ENCODE measurements at regions not wholly inside any gene's neighbourhood (a gene's known extent, or its start where the extent isn't known, plus 50 kb on each side); places are given as distances from the start of the nearest gene placed in this dataset.

DNA sequence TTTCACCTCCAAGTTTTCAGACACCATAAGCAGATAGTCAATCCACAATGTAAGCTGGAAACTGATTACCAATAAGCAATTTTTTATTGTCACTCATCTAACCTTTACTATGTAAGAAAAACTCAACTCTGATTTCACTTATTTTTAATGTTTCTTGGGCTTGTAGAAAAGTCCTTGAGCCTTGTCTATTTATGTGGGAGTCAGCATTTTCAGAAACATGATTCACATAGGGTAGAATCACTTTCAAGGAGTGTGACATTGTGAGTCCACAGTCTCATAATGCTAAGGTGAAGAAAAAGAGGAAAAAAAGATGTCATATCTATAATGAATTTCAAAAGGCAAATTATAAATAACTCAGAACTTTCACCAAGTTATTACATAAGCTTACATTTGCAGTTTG, 2167.9 kb upstream of the C9orf72 start:
- intact Hi-C loops (cut with micrococcal nuclease): no loop called here

DNA sequence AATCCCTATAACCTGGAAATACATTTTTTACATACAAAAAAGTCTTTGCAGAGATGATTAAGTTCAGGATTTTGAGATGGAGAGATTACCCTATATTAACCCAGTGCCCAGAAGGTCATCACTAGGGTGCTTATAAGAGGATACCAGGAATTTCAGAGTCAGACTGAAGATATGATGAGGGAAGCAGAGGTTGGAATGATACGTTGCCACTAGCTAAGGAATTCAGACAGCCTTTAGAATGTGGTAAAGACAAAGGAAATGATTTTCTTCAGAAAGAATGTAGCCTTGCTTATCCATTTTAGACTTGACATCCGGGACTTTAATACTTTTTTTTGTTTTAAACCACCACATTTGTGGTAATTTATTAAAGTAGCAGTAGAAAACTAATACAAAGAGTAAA, 2176.8 kb upstream of the C9orf72 start:
- intact Hi-C loops (cut with micrococcal nuclease): no loop called here

- intact Hi-C loops (cut with micrococcal nuclease): no loop called here
These were observed 2177.9 kb upstream of the C9orf72 start for GRCh38 chr9:29751226-29751625.

- intact Hi-C loops (cut with micrococcal nuclease): no loop called here
These were observed 2180.4 kb upstream of the C9orf72 start for GRCh38 chr9:29753638-29754037.

GRCh38 chr9:29769019-29769418, 2195.7 kb upstream of the C9orf72 start:
- intact Hi-C loops (cut with micrococcal nuclease): no loop called here

GRCh38 chr9:29773676-29774075, 2200.4 kb upstream of the C9orf72 start:
- intact Hi-C loops (cut with micrococcal nuclease): no loop called here

GRCh38 chr9:29775491-29775890, 2202.2 kb upstream of the C9orf72 start:
- intact Hi-C loops (cut with micrococcal nuclease): no loop called here

DNA sequence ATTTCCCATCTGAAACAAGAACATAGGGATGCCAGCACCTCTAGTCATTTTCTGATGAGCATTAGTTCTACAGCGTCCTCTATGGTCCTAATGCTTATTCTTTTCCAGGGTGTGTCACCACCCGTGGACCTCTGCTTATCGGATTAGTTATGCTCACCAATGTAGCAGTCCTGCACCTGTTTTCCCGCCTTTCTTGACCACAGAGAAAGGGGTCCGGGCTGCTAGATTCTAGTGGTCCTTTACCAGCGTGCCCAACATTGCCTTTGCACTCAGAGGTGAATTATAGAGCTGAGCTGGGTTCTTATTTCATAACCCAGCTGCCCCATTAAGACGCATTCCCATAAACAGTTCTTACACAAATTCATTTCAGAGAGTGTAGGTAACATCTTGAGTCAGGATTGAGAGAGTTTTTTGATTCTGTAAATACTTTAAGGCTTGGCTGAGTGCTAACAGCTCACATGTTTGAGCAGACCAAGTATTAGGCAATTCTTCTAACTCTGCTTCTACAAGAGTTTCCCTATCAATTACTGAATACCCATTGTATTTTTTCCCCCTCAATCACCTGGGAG, 2205.1 kb upstream of the C9orf72 start:
- intact Hi-C loops (cut with micrococcal nuclease): no loop called here

- intact Hi-C loops (cut with micrococcal nuclease): no loop called here
These were observed 2220.7 kb upstream of the C9orf72 start for GRCh38 chr9:29793970-29794369.

DNA sequence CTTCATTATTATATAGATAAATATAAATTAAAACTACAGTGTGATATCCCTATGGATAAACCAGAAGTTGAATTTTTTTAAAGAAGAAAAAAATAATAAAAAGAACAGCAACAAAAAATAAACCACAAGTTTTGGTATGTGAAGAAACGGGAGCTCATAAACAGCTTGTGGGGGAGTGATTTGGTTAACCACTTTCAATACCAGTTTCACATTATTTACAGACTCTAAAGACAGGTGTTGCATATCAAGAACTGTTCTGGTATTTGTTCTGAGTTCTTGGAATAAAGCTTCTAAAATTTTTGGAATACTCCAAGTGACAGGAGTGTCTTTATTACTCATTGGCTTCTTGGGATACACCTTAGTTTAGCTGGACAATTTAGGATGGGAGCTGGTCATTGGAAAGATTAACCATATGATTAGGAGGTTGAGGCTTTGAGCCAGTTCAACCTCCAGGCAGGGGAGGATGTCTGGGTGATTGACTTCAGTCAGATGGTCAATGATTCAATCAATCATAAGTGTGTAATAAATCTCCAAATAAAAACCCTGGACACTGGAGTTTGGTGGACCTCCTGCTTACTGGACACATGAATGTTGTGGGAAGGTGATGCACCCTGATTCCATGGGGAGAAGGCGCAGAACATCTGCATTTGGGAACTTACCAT, 2223.1 kb upstream of the C9orf72 start:
- intact Hi-C loops (cut with micrococcal nuclease): no loop called here

- intact Hi-C loops (cut with micrococcal nuclease): no loop called here
These were observed 2225.3 kb upstream of the C9orf72 start for GRCh38 chr9:29798599-29798998.

DNA sequence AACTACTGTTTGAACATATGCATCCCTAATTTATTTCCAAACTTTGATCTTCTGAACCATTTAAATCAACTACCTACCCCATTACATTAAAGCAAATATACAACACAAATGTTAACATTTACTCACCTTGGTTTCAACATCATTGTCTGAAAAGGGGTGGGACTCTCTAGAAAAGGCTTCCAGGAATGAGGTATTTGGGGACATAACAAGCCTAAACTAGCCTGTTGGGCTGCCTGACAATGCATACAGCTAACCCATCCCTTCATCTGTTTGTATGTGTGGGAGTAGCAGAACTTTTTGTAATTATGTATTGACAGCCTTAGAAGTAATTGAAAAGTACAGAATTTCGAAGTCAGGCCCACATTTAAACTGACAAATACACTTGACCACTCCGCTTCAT, 2225.9 kb upstream of the C9orf72 start:
- intact Hi-C loops (cut with micrococcal nuclease): no loop called here

- intact Hi-C loops (cut with micrococcal nuclease): no loop called here
These were observed 2227.5 kb upstream of the C9orf72 start for GRCh38 chr9:29800821-29801220.

DNA sequence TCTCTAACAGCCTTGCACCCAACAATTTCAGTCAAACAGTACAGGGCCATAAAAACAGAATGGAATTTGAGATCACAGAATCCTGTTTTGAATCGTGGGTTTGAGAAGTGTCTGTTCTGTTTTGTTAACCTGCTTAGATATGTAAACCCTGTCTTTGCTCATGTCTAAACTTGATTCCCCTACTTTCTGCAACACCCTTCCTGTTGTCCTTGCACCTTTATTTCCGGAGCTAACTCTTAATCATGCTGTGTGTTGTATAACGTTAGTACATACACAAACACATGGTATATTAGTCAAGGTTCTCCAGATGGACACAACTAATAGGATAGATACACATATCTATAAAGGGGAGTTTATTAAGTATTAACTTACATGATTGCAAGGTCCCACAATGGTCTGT, 2229.2 kb upstream of the C9orf72 start:
- intact Hi-C loops (cut with micrococcal nuclease): no loop called here

DNA sequence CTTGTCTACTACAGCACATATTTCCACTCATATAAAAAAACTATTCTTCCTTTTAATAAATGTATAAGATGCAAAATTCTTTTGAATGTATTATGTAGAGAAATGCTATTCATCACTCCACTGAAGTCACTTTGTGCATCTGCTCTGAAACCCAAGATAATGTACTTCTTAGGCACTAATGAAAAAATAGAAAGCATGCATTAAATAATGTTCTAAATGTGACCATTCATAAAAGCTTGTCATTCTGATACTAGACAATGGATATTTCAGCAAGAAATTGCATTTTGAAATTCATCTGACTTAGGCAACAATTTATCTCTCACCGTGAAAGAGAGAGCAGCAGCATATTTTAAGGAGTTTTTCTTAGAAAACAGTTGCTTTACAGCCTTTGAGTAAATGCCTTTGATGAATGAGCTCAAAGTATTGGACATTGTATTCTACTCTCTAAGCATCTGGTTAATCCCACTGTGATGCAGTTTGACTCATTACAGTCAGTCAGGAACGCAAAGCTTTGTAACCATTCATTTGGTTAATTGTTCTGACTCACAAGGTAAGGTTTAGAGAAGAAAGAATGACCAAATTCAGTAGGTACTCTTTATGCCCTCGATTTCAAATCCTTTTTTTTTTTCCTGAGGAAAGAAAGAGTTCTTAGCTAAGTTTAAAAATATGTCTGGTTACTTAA, 2233.8 kb upstream of the C9orf72 start:
- intact Hi-C loops (cut with micrococcal nuclease): no loop called here

DNA sequence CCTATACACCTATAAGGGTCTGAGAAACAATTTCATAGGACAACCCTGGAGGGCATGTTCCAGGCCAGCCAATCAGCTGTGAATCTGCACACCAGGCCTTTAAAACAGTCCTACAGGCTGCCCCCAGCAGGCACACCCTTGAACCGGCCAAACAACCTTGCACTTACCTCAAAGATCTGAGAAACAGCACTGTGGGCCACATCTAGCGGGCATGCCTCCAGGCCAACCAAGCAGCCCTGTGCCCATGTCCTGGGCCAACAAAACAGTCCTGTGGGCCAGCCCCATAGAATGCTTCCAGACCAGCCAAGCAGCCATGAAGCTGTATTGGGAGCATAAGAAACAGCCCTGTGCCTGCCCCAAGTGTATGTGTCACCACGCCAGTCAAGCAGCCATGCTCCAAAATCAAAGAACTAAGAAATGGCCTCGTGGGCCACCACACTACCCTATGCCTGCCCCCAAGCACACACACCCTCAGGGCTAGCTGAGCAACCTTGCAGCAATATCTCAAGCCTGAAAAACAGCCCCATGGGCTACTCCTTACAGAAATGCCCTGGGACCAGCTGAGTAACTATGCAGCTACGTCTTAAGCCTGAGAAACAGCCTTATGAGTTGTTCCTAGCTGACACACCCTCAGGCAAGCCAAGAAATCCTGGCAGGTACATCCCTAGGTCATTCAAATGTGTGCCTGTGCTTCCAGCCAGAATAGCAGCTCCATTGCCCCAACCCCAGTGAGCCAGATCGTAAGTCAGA, 2243.8 kb upstream of the C9orf72 start:
- intact Hi-C loops (cut with micrococcal nuclease): no loop called here

GRCh38 chr9:29822458-29822857, 2249.2 kb upstream of the C9orf72 start:
- intact Hi-C loops (cut with micrococcal nuclease): no loop called here

GRCh38 chr9:29826421-29826820, 2253.1 kb upstream of the C9orf72 start:
- intact Hi-C loops (cut with micrococcal nuclease): no loop called here

DNA sequence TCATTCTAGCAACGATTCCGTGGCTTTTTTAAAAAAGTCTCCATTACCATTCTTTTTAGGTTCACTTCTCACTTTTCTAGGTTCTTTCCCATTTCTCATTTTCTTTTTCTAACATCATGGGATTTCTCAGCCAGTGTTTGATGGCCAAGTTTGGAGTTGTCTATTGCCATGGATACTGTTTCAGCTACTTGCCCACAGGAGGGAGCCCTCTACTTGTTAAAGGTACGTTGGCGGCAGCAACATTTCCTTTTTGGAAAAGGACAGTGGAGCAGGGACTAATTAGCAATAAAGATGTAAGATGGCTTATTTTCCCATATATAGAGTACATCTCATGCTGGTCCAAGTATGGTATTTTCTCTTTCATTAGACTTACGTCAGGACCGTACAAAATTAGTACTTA, 2257.5 kb upstream of the C9orf72 start:
- intact Hi-C loops (cut with micrococcal nuclease): no loop called here

DNA sequence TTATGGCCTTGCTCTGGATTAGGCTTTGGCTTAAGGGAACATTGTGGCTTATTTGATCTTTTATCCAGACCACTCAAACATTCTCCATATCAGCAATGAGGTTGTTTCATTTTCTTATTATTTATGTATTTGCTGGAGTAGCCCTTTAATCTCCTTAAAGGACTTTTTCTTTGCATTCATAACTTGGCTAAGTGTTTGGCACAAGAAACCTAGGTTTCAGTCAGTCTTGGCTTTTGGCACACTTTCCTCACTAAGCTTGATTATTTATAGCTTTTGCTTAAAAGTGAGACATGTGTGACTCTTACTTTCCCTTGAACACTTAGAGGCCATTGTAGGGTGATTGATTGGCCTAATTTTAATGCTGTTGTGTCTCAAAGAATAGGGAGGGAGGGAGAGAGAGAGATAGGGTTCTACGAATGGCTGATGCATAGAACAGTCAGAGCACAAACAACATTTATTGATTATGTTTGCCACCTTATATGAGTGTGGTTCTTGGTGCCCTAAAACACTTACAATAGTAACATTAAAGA, 2265.3 kb upstream of the C9orf72 start:
- intact Hi-C loops (cut with micrococcal nuclease): no loop called here

GRCh38 chr9:29844251-29844650, 2271.0 kb upstream of the C9orf72 start:
- intact Hi-C loops (cut with micrococcal nuclease): loop anchor here (10.0 kb wide), 1 partner anchor 61 kb away; no protein-coding TSS in a partner anchor

DNA sequence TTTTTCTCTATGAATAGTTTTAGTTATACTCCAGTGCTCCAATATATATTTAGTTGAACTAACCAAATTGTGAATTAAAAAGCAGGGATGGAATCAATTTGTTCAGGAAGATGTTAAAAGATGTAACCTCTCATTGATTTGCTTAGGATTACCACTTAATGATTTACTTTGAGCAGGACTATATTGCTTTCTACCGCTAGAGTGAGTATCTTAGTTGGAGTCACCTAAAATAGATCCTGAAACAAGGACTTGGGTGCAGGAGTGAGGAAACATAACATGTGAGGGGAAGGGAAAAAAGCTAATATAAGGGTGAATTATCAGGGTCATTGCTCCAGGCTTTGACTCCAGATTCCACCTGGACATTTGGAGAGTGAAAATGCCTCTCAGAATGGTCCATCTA, 2277.4 kb upstream of the C9orf72 start:
- intact Hi-C loops (cut with micrococcal nuclease): no loop called here

All from T-helper 2 cell treated with Interferon-gamma antibody and Interleukin-4, amounts not matched to agents 100 ng/mL and 5 ng/mL, for 36 hours (primary cell).